HCT116 (cell line): ENCODE measurements at regions not wholly inside any gene's neighbourhood (a gene's known extent, or its start where the extent isn't known, plus 50 kb on each side); places are given as distances from the start of the nearest gene placed in this dataset.

Source experiments
- ATAC-seq: fragments of 200-7000 bp; cut with Tn5 transposase; 2 replicates; pipeline ENCODE4 v1.9.1; 2020; ENCODE audit warnings: mild to moderate bottlenecking, moderate library complexity
- BruUV-seq: library from RNA; stranded (reverse); fragments of 400-500 nt; replicated peaks from 2 replicates; lab custom pipeline; 2021; lab: Mats Ljungman, UMichigan
- CTCF ChIA-PET: fragments of 300-600 bp; sonication (Branson Sonifier 250); formaldehyde crosslinking; loops from one replicate; lab custom pipeline; 2021; ENCODE audit warnings: antibody characterized with exemption; lab: Charles Lee
- POLR2A ChIA-PET: fragments of 300-600, 350-600 bp; sonication (Branson Sonifier 250); formaldehyde crosslinking; loops from one replicate; lab custom pipeline; 2021; ENCODE audit warnings: antibody characterized with exemption; lab: Charles Lee
- RAD21 ChIA-PET, 2 experiments: fragments of 300-600 bp; sonication (Branson Sonifier 250); formaldehyde crosslinking; loops; one replicate each; lab custom pipeline; 2023; ENCODE audit warnings: low total read pairs in 2 of 2; ENCODE audit not compliant: uncharacterized antibody in 2 of 2, unreplicated experiment in 2 of 2, low non-redundant PET in 1 of 2; lab: Charles Lee
- DNase-seq: peaks from one replicate; pipeline ENCODE4 v3.0.0-alpha.2; 2010; ENCODE audit warnings: low read depth, low spot score
- H2AFZ ChIP-seq: fragments of 200-600 bp; shearing (Covaris generic), sonication (generic); 2 replicates; pipeline ENCODE4 v1.6.1; 2017; ENCODE audit warnings: low read depth, mixed run types, mixed read lengths, antibody characterized with exemption, low read length; ENCODE audit not compliant: poor library complexity, severe bottlenecking
- H3K27ac ChIP-seq: 2 replicates; pipeline ENCODE4 v1.5.1; 2012; ENCODE audit warnings: low read depth, low read length
- H3K27me3 ChIP-seq: fragments of 200-600 bp; sonication (generic); 2 replicates; pipeline ENCODE4 v1.6.1; 2016; ENCODE audit warnings: mixed run types, low read length, mixed read lengths; ENCODE audit not compliant: insufficient read depth
- H3K36me3 ChIP-seq, 2 experiments: fragments of 200-500 bp in 1 of 2; fragments of 200-600 bp in 1 of 2; sonication (Bioruptor generic) in 1 of 2; sonication (generic) in 1 of 2; 2 replicates each; pipeline versions ENCODE4 v1.5.1 to v1.6.1; 2014 to 2016; ENCODE audit warnings: low read length in 2 of 2, inconsistent platforms in 1 of 2, mixed read lengths in 1 of 2, mixed run types in 1 of 2; ENCODE audit not compliant: insufficient read depth in 2 of 2, control insufficient read depth in 1 of 2
- H3K4me1 ChIP-seq, 2 experiments: fragments of 200-600 bp in 1 of 2; sonication (generic) in 1 of 2; 2 replicates each; pipeline versions ENCODE4 v1.5.1 to v1.6.1; 2012 to 2017; ENCODE audit warnings: low read length in 2 of 2, inconsistent platforms in 1 of 2, mild to moderate bottlenecking in 1 of 2, mixed read lengths in 1 of 2, mixed run types in 1 of 2, moderate library complexity in 1 of 2; ENCODE audit not compliant: insufficient read depth in 2 of 2, control insufficient read depth in 1 of 2
- H3K4me2 ChIP-seq: fragments of 200-600 bp; sonication (generic); 2 replicates; pipeline ENCODE4 v1.6.1; 2017; ENCODE audit warnings: mixed run types, low read length, mixed read lengths
- H3K4me3 ChIP-seq, 2 experiments: fragments of 200-600 bp in 1 of 2; sonication (generic) in 1 of 2; replicated peaks in 1 of 2; 2 replicates each; pipeline ENCODE4 v1.5.1; 2011 to 2016; ENCODE audit warnings: low read length in 2 of 2, control low read depth in 1 of 2, low read depth in 1 of 2, mild to moderate bottlenecking in 1 of 2, mixed read lengths in 1 of 2, mixed run types in 1 of 2
- H3K79me2 ChIP-seq: fragments of 200-600 bp; sonication (generic); 2 replicates; pipeline ENCODE4 v1.6.1; 2017; ENCODE audit warnings: mild to moderate bottlenecking, mixed run types, low read length, moderate library complexity, mixed read lengths; ENCODE audit not compliant: insufficient read depth
- H3K9ac ChIP-seq: fragments of 200-600 bp; sonication (generic); 2 replicates; pipeline ENCODE4 v1.6.1; 2016; ENCODE audit warnings: low read length, mixed read lengths
- H3K9me2 ChIP-seq: fragments of 200-600 bp; sonication (generic), shearing (Covaris generic); 2 replicates; pipeline ENCODE4 v1.6.1; 2017; ENCODE audit warnings: mixed run types, mild to moderate bottlenecking, moderate library complexity; ENCODE audit not compliant: insufficient read depth
- H3K9me3 ChIP-seq, 2 experiments: fragments of 200-500 bp in 1 of 2; fragments of 200-600 bp in 1 of 2; sonication (Bioruptor generic) in 1 of 2; sonication (generic) in 1 of 2; 2 replicates each; pipeline ENCODE4 v1.6.1; 2014 to 2017; ENCODE audit warnings: low read length in 2 of 2, mixed read lengths in 2 of 2, inconsistent platforms in 1 of 2, low read depth in 1 of 2, mild to moderate bottlenecking in 1 of 2, mixed run types in 1 of 2, moderate library complexity in 1 of 2; ENCODE audit not compliant: control insufficient read depth in 1 of 2, insufficient read depth in 1 of 2
- H4K20me1 ChIP-seq: fragments of 200-600 bp; sonication (generic), shearing (Covaris generic); 2 replicates; pipeline ENCODE4 v1.6.1; 2017; ENCODE audit warnings: mixed run types, mild to moderate bottlenecking, moderate library complexity; ENCODE audit not compliant: insufficient read depth
- ATF3 ChIP-seq: IDR thresholded peaks from 2 replicates; pipeline ENCODE4 v1.6.1; 2012
- CBX3 ChIP-seq: IDR thresholded peaks from 2 replicates; pipeline ENCODE4 v1.6.1; 2012; ENCODE audit warnings: low read depth
- EZH2 ChIP-seq: fragments of 200-600 bp; sonication (generic); IDR thresholded peaks from 2 replicates; pipeline ENCODE4 v1.6.1; 2017; ENCODE audit warnings: antibody characterized with exemption, mixed run types
- FOSL1 ChIP-seq: IDR thresholded peaks from 2 replicates; pipeline ENCODE4 v1.6.1; 2012; ENCODE audit warnings: low read depth
- JUND ChIP-seq: IDR thresholded peaks from 2 replicates; pipeline ENCODE4 v1.6.1; 2012
- POLR2AphosphoS5 ChIP-seq: IDR thresholded peaks from 2 replicates; pipeline ENCODE4 v1.6.1; 2011; ENCODE audit warnings: mild to moderate bottlenecking, low read depth, low read length, moderate library complexity
- RAD21 ChIP-seq: IDR thresholded peaks from 2 replicates; pipeline ENCODE4 v1.6.1; 2012; ENCODE audit warnings: low read depth, mild to moderate bottlenecking
- SP1 ChIP-seq: IDR thresholded peaks from 2 replicates; pipeline ENCODE4 v1.6.1; 2012; ENCODE audit warnings: low read depth
- SRF ChIP-seq: IDR thresholded peaks from 2 replicates; pipeline ENCODE4 v1.6.1; 2012; ENCODE audit warnings: low read depth
- TCF7L2 ChIP-seq: IDR thresholded peaks from 2 replicates; pipeline ENCODE4 v1.7.0; 2011; ENCODE audit warnings: borderline replicate concordance, inconsistent platforms; ENCODE audit not compliant: insufficient read depth, insufficient read length; ENCODE audit errors: extremely low read depth
- ZBTB33 ChIP-seq: IDR thresholded peaks from 2 replicates; pipeline ENCODE4 v1.6.1; 2011; ENCODE audit warnings: mild to moderate bottlenecking, low read length, moderate library complexity; ENCODE audit not compliant: insufficient replicate concordance; ENCODE audit errors: extremely low read depth
- ZFX ChIP-seq: fragments of 450-650 bp; IDR thresholded peaks from 2 replicates; pipeline ENCODE4 v1.6.1; 2017
- intact Hi-C: fragments of 100-400 bp; cut with micrococcal nuclease; formaldehyde crosslinking; loops from 2 replicates; pipeline ENCODE4 v1.10.0; 2022

- H3K27me3 ChIP-seq: no peaks in the 10 kb centered on the region
- H4K20me1 ChIP-seq: no peaks in the 10 kb centered on the region
- H3K4me1 ChIP-seq: no peaks in the 10 kb centered on the region
- RAD21 ChIA-PET: no interaction called here
- H3K79me2 ChIP-seq: no peaks in the 10 kb centered on the region
- DNase-seq: no peak
- no peak overlapping the region for H2AFZ ChIP-seq
- H3K4me2 ChIP-seq: no peak overlapping the region
- H3K4me3 ChIP-seq: no peak overlapping the region
- no TSS peak for BruUV-seq
- no peaks in the 10 kb centered on the region for H3K9me2 ChIP-seq
- no peak overlapping the region for H3K27ac ChIP-seq
- intact Hi-C loops: no loop called here
- H3K36me3 ChIP-seq: no peaks in the 10 kb centered on the region
- CTCF ChIA-PET: no interaction called here
- TF ChIP-seq CBX3: no peak
- no peak for TF ChIP-seq RAD21
- TF ChIP-seq POLR2AphosphoS5: no peak
- no peak for TF ChIP-seq JUND
- TF ChIP-seq ZBTB33: no peak
- no peak for TF ChIP-seq SRF
- TF ChIP-seq EZH2: no peak
- TF ChIP-seq ATF3: no peak
- no peak for TF ChIP-seq SP1
- no peak for TF ChIP-seq FOSL1
- TF ChIP-seq ZFX: no peak
- no peak for TF ChIP-seq TCF7L2
- TF ChIP-seq, all 23 proteins: peak for 0
- POLR2A ChIA-PET: no interaction called here
- no peak overlapping the region for H3K9ac ChIP-seq
- ATAC-seq: no peak
- no peaks in the 10 kb centered on the region for H3K9me3 ChIP-seq
These were observed 226.5 kb downstream of the DTWD2 start for GRCh38 chr5:118761814-118762213.
